Immature natural killer cell (primary cell): ENCODE measurements at regions not wholly inside any gene's neighbourhood (a gene's known extent, or its start where the extent isn't known, plus 50 kb on each side); places are given as distances from the start of the nearest gene placed in this dataset.

ENCODE experiments used
- DNase-seq, 3 donors: peaks; one replicate each; pipeline ENCODE4 v3.0.0; 2022; ENCODE audit warnings: mixed read lengths in 1 of 3
- H3K27ac Mint-ChIP-seq, 6 donors: one replicate each; pipeline ENCODE4 v1.8.0; 2020; ENCODE audit warnings: mixed read lengths in 6 of 6, mild to moderate bottlenecking in 5 of 6, inconsistent platforms in 4 of 6, moderate library complexity in 3 of 6
- H3K27me3 Mint-ChIP-seq, 3 donors: one replicate each; pipeline ENCODE4 v1.8.0; 2020 to 2021; ENCODE audit warnings: low read depth in 3 of 3, mild to moderate bottlenecking in 3 of 3, mixed read lengths in 3 of 3, moderate library complexity in 3 of 3, inconsistent platforms in 1 of 3
- H3K36me3 Mint-ChIP-seq, 3 donors: one replicate each; pipeline ENCODE4 v1.8.0; 2020; ENCODE audit warnings: mixed read lengths in 3 of 3, inconsistent platforms in 2 of 3, mild to moderate bottlenecking in 2 of 3
- H3K4me1 Mint-ChIP-seq, 2 donors: one replicate each; pipeline ENCODE4 v1.8.0; 2020; ENCODE audit warnings: inconsistent platforms in 2 of 2, mild to moderate bottlenecking in 2 of 2, mixed read lengths in 2 of 2, moderate library complexity in 1 of 2
- H3K4me3 Mint-ChIP-seq, 5 donors: one replicate each; pipeline ENCODE4 v1.8.0; 2020; ENCODE audit warnings: mild to moderate bottlenecking in 5 of 5, mixed read lengths in 5 of 5, inconsistent platforms in 3 of 5, moderate library complexity in 3 of 5
- H3K9me3 Mint-ChIP-seq, 6 donors: one replicate each; pipeline ENCODE4 v1.8.0; 2020; ENCODE audit warnings: mild to moderate bottlenecking in 6 of 6, mixed read lengths in 6 of 6, inconsistent platforms in 4 of 6, moderate library complexity in 3 of 6

- Mint-ChIP-seq H3K9me3 (no peaks in the 10 kb centered on the region), H3K27ac (no peak overlapping the region), H3K4me3 (no peak overlapping the region), H3K27me3 (peaks cover 3 to 5% (median 3%) of the 10 kb centered on the region in 3 donors), H3K4me1 (no peaks in the 10 kb centered on the region), H3K36me3 (no peaks in the 10 kb centered on the region)
- DNase-seq, result no peak
Measured at GRCh38 chr11:115696563-115696962, 192.3 kb upstream of the CADM1 start.

GRCh38 chr11:115695677-115696364, 191.6 kb upstream of the CADM1 start:
- DNase-seq, result no peak
- Mint-ChIP-seq H3K9me3 (peaks cover 0 to 2% (median 0%) of the 10 kb centered on the region in 6 donors), H3K36me3 (no peaks in the 10 kb centered on the region), H3K4me3 (no peak overlapping the region), H3K27me3 (peaks cover 3 to 6% (median 5%) of the 10 kb centered on the region in 3 donors), H3K27ac (no peak overlapping the region), H3K4me1 (no peaks in the 10 kb centered on the region)

- Mint-ChIP-seq H3K27ac (no peak overlapping the region), H3K4me3 (no peak overlapping the region), H3K36me3 (no peaks in the 10 kb centered on the region)
Measured at GRCh38 chr11:115693002-115693401, 188.8 kb upstream of the CADM1 start.

GRCh38 chr11:115691030-115691429, 186.8 kb upstream of the CADM1 start:
- no peak for DNase-seq
- H3K36me3 Mint-ChIP-seq, result no peaks in the 10 kb centered on the region
- H3K9me3 Mint-ChIP-seq, result peaks cover 0 to 4% (median under 1%) of the 10 kb centered on the region in 6 donors
- H3K4me1 Mint-ChIP-seq, result no peaks in the 10 kb centered on the region
- no peak overlapping the region for H3K4me3 Mint-ChIP-seq
- H3K27ac Mint-ChIP-seq, result no peak overlapping the region
- H3K27me3 Mint-ChIP-seq, result peaks cover 2 to 4% (median 4%) of the 10 kb centered on the region in 3 donors

More at GRCh38 chr11:115693002-115693401, 188.8 kb upstream of the CADM1 start:
- Mint-ChIP-seq H3K27me3 (peaks cover 0 to 6% (median 5%) of the 10 kb centered on the region in 3 donors), H3K4me1 (no peaks in the 10 kb centered on the region), H3K9me3 (peaks cover 0 to 2% (median 0%) of the 10 kb centered on the region in 6 donors)
- DNase-seq, result no peak

GRCh38 chr11:115687934-115688333, 183.7 kb upstream of the CADM1 start:
- Mint-ChIP-seq H3K4me1 (no peaks in the 10 kb centered on the region), H3K36me3 (peaks cover 0 to 3% (median 0%) of the 10 kb centered on the region in 3 donors), H3K4me3 (no peak overlapping the region), H3K9me3 (peaks cover 0 to 8% (median 4%) of the 10 kb centered on the region in 6 donors), H3K27ac (no peak overlapping the region), H3K27me3 (peaks cover 0 to 4% (median 4%) of the 10 kb centered on the region in 3 donors)
- no peak for DNase-seq

GRCh38 chr11:115684699-115685098, 180.5 kb upstream of the CADM1 start:
- peaks cover 0 to 8% (median 4%) of the 10 kb centered on the region in 6 donors for H3K9me3 Mint-ChIP-seq
- peaks cover 0 to 3% (median 0%) of the 10 kb centered on the region in 3 donors for H3K36me3 Mint-ChIP-seq
- no peak overlapping the region for H3K4me3 Mint-ChIP-seq
- peaks cover 0 to 6% (median 1%) of the 10 kb centered on the region in 3 donors for H3K27me3 Mint-ChIP-seq
- H3K27ac Mint-ChIP-seq, result no peak overlapping the region
- H3K4me1 Mint-ChIP-seq, result no peaks in the 10 kb centered on the region
- no peak for DNase-seq

- H3K27me3 Mint-ChIP-seq, result peaks cover 0 to 6% (median 1%) of the 10 kb centered on the region in 3 donors
- H3K4me1 Mint-ChIP-seq, result no peaks in the 10 kb centered on the region
- no peak overlapping the region for H3K4me3 Mint-ChIP-seq
- H3K27ac Mint-ChIP-seq, result no peak overlapping the region
- no peak for DNase-seq
- peaks cover 0 to 3% (median 0%) of the 10 kb centered on the region in 3 donors for H3K36me3 Mint-ChIP-seq
- H3K9me3 Mint-ChIP-seq, result peaks cover 0 to 8% (median 4%) of the 10 kb centered on the region in 6 donors
Measured at GRCh38 chr11:115684135-115684534, 179.9 kb upstream of the CADM1 start.

GRCh38 chr11:115682888-115683287, 178.7 kb upstream of the CADM1 start:
- no peaks in the 10 kb centered on the region for H3K4me1 Mint-ChIP-seq
- no peak overlapping the region for H3K4me3 Mint-ChIP-seq
- H3K27me3 Mint-ChIP-seq, result peaks cover 0 to 9% (median 1%) of the 10 kb centered on the region in 3 donors
- peaks cover 0 to 8% (median 4%) of the 10 kb centered on the region in 6 donors for H3K9me3 Mint-ChIP-seq
- H3K36me3 Mint-ChIP-seq, result peaks cover 0 to 3% (median 0%) of the 10 kb centered on the region in 3 donors
- no peak overlapping the region for H3K27ac Mint-ChIP-seq
- no peak for DNase-seq

- no peak overlapping the region for H3K4me3 Mint-ChIP-seq
- no peaks in the 10 kb centered on the region for H3K4me1 Mint-ChIP-seq
- H3K27me3 Mint-ChIP-seq, result peaks cover 0 to 9% (median 1%) of the 10 kb centered on the region in 3 donors
- H3K27ac Mint-ChIP-seq, result no peak overlapping the region
- H3K9me3 Mint-ChIP-seq, result peaks cover 0 to 8% (median 4%) of the 10 kb centered on the region in 6 donors
- DNase-seq, result no peak
- H3K36me3 Mint-ChIP-seq, result peaks cover 0 to 3% (median 0%) of the 10 kb centered on the region in 3 donors
Measured at GRCh38 chr11:115682101-115682500, 177.9 kb upstream of the CADM1 start.

- no peak overlapping the region for H3K4me3 Mint-ChIP-seq
- H3K4me1 Mint-ChIP-seq, result no peaks in the 10 kb centered on the region
- no peak overlapping the region for H3K27ac Mint-ChIP-seq
- peaks cover 0 to 9% (median 0%) of the 10 kb centered on the region in 3 donors for H3K27me3 Mint-ChIP-seq
- H3K36me3 Mint-ChIP-seq, result no peaks in the 10 kb centered on the region
- DNase-seq, result no peak
- H3K9me3 Mint-ChIP-seq, result peaks cover 0 to 5% (median 0%) of the 10 kb centered on the region in 6 donors
Measured at GRCh38 chr11:115679945-115680344, 175.7 kb upstream of the CADM1 start.

GRCh38 chr11:115678942-115679341, 174.7 kb upstream of the CADM1 start:
- H3K36me3 Mint-ChIP-seq, result no peaks in the 10 kb centered on the region
- H3K27me3 Mint-ChIP-seq, result peaks cover 0 to 9% (median 2%) of the 10 kb centered on the region in 3 donors
- H3K27ac Mint-ChIP-seq, result no peak overlapping the region
- DNase-seq, result no peak
- no peak overlapping the region for H3K4me3 Mint-ChIP-seq
- peaks cover 0 to 2% (median 0%) of the 10 kb centered on the region in 6 donors for H3K9me3 Mint-ChIP-seq
- no peaks in the 10 kb centered on the region for H3K4me1 Mint-ChIP-seq

- Mint-ChIP-seq H3K36me3 (no peaks in the 10 kb centered on the region), H3K27me3 (peaks cover 0 to 7% (median 2%) of the 10 kb centered on the region in 3 donors), H3K27ac (no peak overlapping the region), H3K4me3 (no peak overlapping the region), H3K4me1 (no peaks in the 10 kb centered on the region), H3K9me3 (no peaks in the 10 kb centered on the region)
- DNase-seq, result no peak
Measured at GRCh38 chr11:115677190-115677589, 173.0 kb upstream of the CADM1 start.

GRCh38 chr11:115676768-115677167, 172.6 kb upstream of the CADM1 start:
- Mint-ChIP-seq H3K4me3 (no peak overlapping the region), H3K27ac (no peak overlapping the region), H3K27me3 (peaks cover 0 to 7% (median 2%) of the 10 kb centered on the region in 3 donors), H3K4me1 (no peaks in the 10 kb centered on the region), H3K9me3 (no peaks in the 10 kb centered on the region), H3K36me3 (no peaks in the 10 kb centered on the region)
- no peak for DNase-seq

GRCh38 chr11:115676206-115676605, 172.0 kb upstream of the CADM1 start:
- Mint-ChIP-seq H3K4me3 (peak overlapping the region in 1 of 5 donors; percentile 12), H3K27me3 (peaks cover 0 to 7% (median 2%) of the 10 kb centered on the region in 3 donors), H3K4me1 (no peaks in the 10 kb centered on the region), H3K36me3 (no peaks in the 10 kb centered on the region), H3K9me3 (no peaks in the 10 kb centered on the region), H3K27ac (no peak overlapping the region)
- no peak for DNase-seq
